SK-N-SH (cell line): ENCODE measurements at regions not wholly inside any gene's neighbourhood (a gene's known extent, or its start where the extent isn't known, plus 50 kb on each side); places are given as distances from the start of the nearest gene placed in this dataset.

Experiments used
- CTCF ChIP-seq: fragments of 200-600 bp; sonication (generic); IDR thresholded peaks from 2 replicates; pipeline ENCODE4 v1.6.1; 2017; ENCODE audit warnings: antibody characterized with exemption, mild to moderate bottlenecking, moderate library complexity
- ELF1 ChIP-seq: IDR thresholded peaks from 2 replicates; pipeline ENCODE4 v1.4.0; 2012
- EP300 ChIP-seq, 2 experiments: IDR thresholded peaks; 2 replicates each; pipeline versions ENCODE4 v1.4.0 to v1.6.1; 2012; ENCODE audit warnings: borderline replicate concordance in 1 of 2, low read depth in 1 of 2, low read length in 1 of 2
- EZH2phosphoT487 ChIP-seq: fragments of 200-600 bp; sonication (generic); IDR thresholded peaks from 2 replicates; pipeline ENCODE4 v1.6.1; 2017; ENCODE audit warnings: low read depth, mixed run types, mild to moderate bottlenecking, antibody characterized with exemption, moderate library complexity, borderline replicate concordance
- FOSL2 ChIP-seq: IDR thresholded peaks from 2 replicates; pipeline ENCODE4 v1.4.0; 2012; ENCODE audit warnings: low read depth, mild to moderate bottlenecking, moderate library complexity, borderline replicate concordance
- GABPA ChIP-seq: IDR thresholded peaks from 2 replicates; pipeline ENCODE4 v1.4.0; 2012; ENCODE audit warnings: low read depth, mild to moderate bottlenecking
- NFIC ChIP-seq: IDR thresholded peaks from 2 replicates; pipeline ENCODE4 v1.4.0; 2012; ENCODE audit warnings: borderline replicate concordance
- POLR2AphosphoS5 ChIP-seq: IDR thresholded peaks from 2 replicates; pipeline ENCODE4 v1.6.1; 2012; ENCODE audit warnings: low read depth, low read length
- RXRA ChIP-seq: IDR thresholded peaks from 2 replicates; pipeline ENCODE4 v1.4.0; 2012; ENCODE audit warnings: low read depth, mild to moderate bottlenecking, borderline replicate concordance
- TAF1 ChIP-seq: IDR thresholded peaks from 2 replicates; pipeline ENCODE4 v1.6.1; 2012; ENCODE audit warnings: low read depth, mild to moderate bottlenecking, low read length, moderate library complexity, borderline replicate concordance
- TCF12 ChIP-seq: IDR thresholded peaks from 2 replicates; pipeline ENCODE4 v1.4.0; 2012
- YY1 ChIP-seq: IDR thresholded peaks from 2 replicates; pipeline ENCODE4 v1.4.0; 2012; ENCODE audit warnings: low read depth, mild to moderate bottlenecking

- no peak for TF ChIP-seq CTCF
- no peak for TF ChIP-seq EZH2phosphoT487
- TF ChIP-seq POLR2AphosphoS5: no peak
- no peak for TF ChIP-seq RXRA
- no peak for TF ChIP-seq GABPA
- no peak for TF ChIP-seq EP300 (IDR thresholded peaks at IDR 0.05; ENCODE audit: borderline replicate concordance in 1 of 2, low read depth in 1 of 2, low read length in 1 of 2)
- no peak for TF ChIP-seq TAF1
- TF ChIP-seq FOSL2: no peak
- no peak for TF ChIP-seq ELF1
- no peak for TF ChIP-seq YY1
- TF ChIP-seq NFIC: no peak
- TF ChIP-seq TCF12: no peak
Observed at GRCh38 chr10:112045938-112046337, 137.6 kb downstream of the GPAM start.
